ENCODE measurements at regions not wholly inside any gene's neighbourhood (a gene's known extent, or its start where the extent isn't known, plus 50 kb on each side); places are given as distances from the start of the nearest gene placed in this dataset.

DNA sequence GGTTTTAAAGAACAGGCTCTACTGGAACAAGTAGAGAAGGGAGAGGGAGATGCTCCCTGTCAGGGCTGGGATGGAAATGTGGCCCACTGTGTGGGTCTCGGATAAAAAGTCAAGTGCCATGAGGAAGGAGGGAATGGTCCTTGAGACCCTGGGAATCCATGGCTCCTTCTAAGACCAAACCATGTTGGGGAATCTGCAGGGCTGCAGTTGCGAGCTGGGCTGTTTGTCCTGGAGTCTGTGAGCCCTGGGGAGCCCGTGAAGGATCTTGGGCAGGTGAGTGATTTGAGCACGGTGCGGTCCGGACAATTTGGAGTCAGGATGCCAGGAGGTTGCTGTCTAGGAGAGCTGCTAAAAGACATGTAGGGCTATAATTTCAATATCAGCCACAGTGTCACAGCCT, 359.4 kb downstream of the FGF9 start:
- TF ChIP-seq ZNF580 (tag by site-specific recombination; IDR thresholded peaks at IDR 0.05) (no peak), ZFP69B (tag by site-specific recombination; IDR thresholded peaks at IDR 0.05) (no peak), ZNF521 (tag by site-specific recombination; IDR thresholded peaks at IDR 0.05) (no peak), MZF1 (tag by site-specific recombination; IDR thresholded peaks at IDR 0.05; ENCODE audit: borderline replicate concordance) (no peak), ZSCAN5A (tag by site-specific recombination; IDR thresholded peaks at IDR 0.05) (no peak)
- TF ChIP-seq, protein P1, sequence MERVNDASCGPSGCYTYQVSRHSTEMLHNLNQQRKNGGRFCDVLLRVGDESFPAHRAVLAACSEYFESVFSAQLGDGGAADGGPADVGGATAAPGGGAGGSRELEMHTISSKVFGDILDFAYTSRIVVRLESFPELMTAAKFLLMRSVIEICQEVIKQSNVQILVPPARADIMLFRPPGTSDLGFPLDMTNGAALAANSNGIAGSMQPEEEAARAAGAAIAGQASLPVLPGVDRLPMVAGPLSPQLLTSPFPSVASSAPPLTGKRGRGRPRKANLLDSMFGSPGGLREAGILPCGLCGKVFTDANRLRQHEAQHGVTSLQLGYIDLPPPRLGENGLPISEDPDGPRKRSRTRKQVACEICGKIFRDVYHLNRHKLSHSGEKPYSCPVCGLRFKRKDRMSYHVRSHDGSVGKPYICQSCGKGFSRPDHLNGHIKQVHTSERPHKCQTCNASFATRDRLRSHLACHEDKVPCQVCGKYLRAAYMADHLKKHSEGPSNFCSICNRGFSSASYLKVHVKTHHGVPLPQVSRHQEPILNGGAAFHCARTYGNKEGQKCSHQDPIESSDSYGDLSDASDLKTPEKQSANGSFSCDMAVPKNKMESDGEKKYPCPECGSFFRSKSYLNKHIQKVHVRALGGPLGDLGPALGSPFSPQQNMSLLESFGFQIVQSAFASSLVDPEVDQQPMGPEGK (tag by site-specific recombination; IDR thresholded peaks at IDR 0.05) = no peak
- no peak overlapping the region for H3K27ac ChIP-seq (ENCODE audit: extremely low read depth, low read depth, low read length)
- no peaks in the 10 kb centered on the region for H3K36me3 ChIP-seq (ENCODE audit: control insufficient read depth in 2 of 2, insufficient read depth in 1 of 2, low read length in 2 of 2)
- no peaks in the 10 kb centered on the region for H3K9me3 ChIP-seq (ENCODE audit: control insufficient read depth, insufficient read depth, low read depth, low read length)
- ChIA-PET POLR2A (no interaction called here), CTCF (interaction anchor here (0.5 kb wide), 2 partner anchors 551 to 1115 kb away, joined by 3 read pairs; no protein-coding TSS in a partner anchor)
- H3K4me3 ChIP-seq (ENCODE audit: low read depth, low read length) = no peak overlapping the region
- no peaks in the 10 kb centered on the region for H3K4me1 ChIP-seq (ENCODE audit: control insufficient read depth, insufficient read depth, low read length)

DNA sequence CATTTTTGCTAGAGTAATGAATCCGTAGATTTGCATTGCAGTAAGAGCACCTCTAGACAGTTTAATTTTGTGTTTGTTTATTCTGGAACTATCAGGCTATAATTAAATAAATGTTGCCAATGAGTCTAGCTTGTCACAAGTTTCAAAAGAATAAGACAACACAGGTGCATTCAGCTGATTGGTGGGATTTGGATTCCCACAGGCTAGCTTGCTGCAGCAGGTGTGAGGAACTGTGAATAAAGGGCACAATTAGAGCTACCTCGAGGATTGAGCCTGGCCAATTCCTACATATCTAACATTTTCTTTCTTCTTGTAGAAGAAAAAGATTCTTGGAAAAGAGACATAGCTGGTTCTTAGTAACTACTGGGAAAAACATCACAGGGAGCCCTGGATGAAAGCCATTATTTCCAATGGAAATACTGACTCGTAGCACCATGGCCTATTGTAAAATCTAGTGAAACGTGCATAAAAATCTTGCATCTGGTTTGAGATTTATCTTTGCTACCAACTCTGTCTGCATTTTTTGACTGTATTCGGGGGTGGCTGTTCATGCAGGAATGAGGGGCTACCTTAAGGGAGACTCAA, 360.9 kb downstream of the FGF9 start:
- H3K4me3 ChIP-seq (ENCODE audit: low read depth, low read length) = no peak overlapping the region
- CTCF ChIA-PET = no interaction called here
- H3K4me1 ChIP-seq (ENCODE audit: control insufficient read depth, insufficient read depth, low read length) = no peaks in the 10 kb centered on the region
- no peaks in the 10 kb centered on the region for H3K9me3 ChIP-seq (ENCODE audit: control insufficient read depth, insufficient read depth, low read depth, low read length)
- POLR2A ChIA-PET = no interaction called here
- no peaks in the 10 kb centered on the region for H3K36me3 ChIP-seq (ENCODE audit: control insufficient read depth in 2 of 2, insufficient read depth in 1 of 2, low read length in 2 of 2)
- no peak overlapping the region for H3K27ac ChIP-seq (ENCODE audit: extremely low read depth, low read depth, low read length)
- no peak for TF ChIP-seq ZNF132 (tag by site-specific recombination; IDR thresholded peaks at IDR 0.05; ENCODE audit: borderline replicate concordance)
- TF ChIP-seq ZNF555 (tag by site-specific recombination; conservative IDR thresholded peaks at IDR 0.05) = no peak
- TF ChIP-seq, protein P2, sequence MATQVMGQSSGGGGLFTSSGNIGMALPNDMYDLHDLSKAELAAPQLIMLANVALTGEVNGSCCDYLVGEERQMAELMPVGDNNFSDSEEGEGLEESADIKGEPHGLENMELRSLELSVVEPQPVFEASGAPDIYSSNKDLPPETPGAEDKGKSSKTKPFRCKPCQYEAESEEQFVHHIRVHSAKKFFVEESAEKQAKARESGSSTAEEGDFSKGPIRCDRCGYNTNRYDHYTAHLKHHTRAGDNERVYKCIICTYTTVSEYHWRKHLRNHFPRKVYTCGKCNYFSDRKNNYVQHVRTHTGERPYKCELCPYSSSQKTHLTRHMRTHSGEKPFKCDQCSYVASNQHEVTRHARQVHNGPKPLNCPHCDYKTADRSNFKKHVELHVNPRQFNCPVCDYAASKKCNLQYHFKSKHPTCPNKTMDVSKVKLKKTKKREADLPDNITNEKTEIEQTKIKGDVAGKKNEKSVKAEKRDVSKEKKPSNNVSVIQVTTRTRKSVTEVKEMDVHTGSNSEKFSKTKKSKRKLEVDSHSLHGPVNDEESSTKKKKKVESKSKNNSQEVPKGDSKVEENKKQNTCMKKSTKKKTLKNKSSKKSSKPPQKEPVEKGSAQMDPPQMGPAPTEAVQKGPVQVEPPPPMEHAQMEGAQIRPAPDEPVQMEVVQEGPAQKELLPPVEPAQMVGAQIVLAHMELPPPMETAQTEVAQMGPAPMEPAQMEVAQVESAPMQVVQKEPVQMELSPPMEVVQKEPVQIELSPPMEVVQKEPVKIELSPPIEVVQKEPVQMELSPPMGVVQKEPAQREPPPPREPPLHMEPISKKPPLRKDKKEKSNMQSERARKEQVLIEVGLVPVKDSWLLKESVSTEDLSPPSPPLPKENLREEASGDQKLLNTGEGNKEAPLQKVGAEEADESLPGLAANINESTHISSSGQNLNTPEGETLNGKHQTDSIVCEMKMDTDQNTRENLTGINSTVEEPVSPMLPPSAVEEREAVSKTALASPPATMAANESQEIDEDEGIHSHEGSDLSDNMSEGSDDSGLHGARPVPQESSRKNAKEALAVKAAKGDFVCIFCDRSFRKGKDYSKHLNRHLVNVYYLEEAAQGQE (tag by site-specific recombination; IDR thresholded peaks at IDR 0.05) = no peak
- no peak for TF ChIP-seq ZNF624 (tag by site-specific recombination; IDR thresholded peaks at IDR 0.05)
- TF ChIP-seq, protein P3, sequence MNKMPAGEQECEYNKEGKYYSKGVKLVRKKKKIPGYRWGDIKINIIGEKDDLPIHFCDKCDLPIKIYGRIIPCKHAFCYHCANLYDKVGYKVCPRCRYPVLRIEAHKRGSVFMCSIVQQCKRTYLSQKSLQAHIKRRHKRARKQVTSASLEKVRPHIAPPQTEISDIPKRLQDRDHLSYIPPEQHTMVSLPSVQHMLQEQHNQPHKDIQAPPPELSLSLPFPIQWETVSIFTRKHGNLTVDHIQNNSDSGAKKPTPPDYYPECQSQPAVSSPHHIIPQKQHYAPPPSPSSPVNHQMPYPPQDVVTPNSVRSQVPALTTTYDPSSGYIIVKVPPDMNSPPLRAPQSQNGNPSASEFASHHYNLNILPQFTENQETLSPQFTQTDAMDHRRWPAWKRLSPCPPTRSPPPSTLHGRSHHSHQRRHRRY (tag by site-specific recombination; IDR thresholded peaks at IDR 0.05) = no peak
- TF ChIP-seq ZNF701 (tag by site-specific recombination; IDR thresholded peaks at IDR 0.05) = no peak
- no peak for TF ChIP-seq ZSCAN30 (tag by site-specific recombination; IDR thresholded peaks at IDR 0.05)
- no peak for TF ChIP-seq SP3 (tag by site-specific recombination; IDR thresholded peaks at IDR 0.05)
- TF ChIP-seq, protein P4, sequence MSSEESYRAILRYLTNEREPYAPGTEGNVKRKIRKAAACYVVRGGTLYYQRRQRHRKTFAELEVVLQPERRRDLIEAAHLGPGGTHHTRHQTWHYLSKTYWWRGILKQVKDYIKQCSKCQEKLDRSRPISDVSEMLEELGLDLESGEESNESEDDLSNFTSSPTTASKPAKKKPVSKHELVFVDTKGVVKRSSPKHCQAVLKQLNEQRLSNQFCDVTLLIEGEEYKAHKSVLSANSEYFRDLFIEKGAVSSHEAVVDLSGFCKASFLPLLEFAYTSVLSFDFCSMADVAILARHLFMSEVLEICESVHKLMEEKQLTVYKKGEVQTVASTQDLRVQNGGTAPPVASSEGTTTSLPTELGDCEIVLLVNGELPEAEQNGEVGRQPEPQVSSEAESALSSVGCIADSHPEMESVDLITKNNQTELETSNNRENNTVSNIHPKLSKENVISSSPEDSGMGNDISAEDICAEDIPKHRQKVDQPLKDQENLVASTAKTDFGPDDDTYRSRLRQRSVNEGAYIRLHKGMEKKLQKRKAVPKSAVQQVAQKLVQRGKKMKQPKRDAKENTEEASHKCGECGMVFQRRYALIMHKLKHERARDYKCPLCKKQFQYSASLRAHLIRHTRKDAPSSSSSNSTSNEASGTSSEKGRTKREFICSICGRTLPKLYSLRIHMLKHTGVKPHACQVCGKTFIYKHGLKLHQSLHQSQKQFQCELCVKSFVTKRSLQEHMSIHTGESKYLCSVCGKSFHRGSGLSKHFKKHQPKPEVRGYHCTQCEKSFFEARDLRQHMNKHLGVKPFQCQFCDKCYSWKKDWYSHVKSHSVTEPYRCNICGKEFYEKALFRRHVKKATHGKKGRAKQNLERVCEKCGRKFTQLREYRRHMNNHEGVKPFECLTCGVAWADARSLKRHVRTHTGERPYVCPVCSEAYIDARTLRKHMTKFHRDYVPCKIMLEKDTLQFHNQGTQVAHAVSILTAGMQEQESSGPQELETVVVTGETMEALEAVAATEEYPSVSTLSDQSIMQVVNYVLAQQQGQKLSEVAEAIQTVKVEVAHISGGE (tag by site-specific recombination; conservative IDR thresholded peaks at IDR 0.05; ENCODE audit: low read depth) = no peak
- TF ChIP-seq ATF2 (tag by site-specific recombination; IDR thresholded peaks at IDR 0.05; ENCODE audit: low read depth) = no peak
- no peak for TF ChIP-seq ZNF138 (tag by site-specific recombination; IDR thresholded peaks at IDR 0.05; ENCODE audit: borderline replicate concordance)
- no peak for TF ChIP-seq ZNF596 (tag by site-specific recombination; IDR thresholded peaks at IDR 0.05)
- TF ChIP-seq ZNF561 (tag by site-specific recombination; IDR thresholded peaks at IDR 0.05; ENCODE audit: borderline replicate concordance) = no peak
